GM13977 (cell line): ENCODE measurements at regions not wholly inside any gene's neighbourhood (a gene's known extent, or its start where the extent isn't known, plus 50 kb on each side); places are given as distances from the start of the nearest gene placed in this dataset.

Experiments used
- DNase-seq: peaks from one replicate; pipeline ENCODE4 v3.0.0; 2012; ENCODE audit warnings: low spot score
- CTCF ChIP-seq: IDR thresholded peaks from 2 replicates; pipeline ENCODE4 v1.5.1; 2012; ENCODE audit warnings: mild to moderate bottlenecking, control low read depth; ENCODE audit not compliant: insufficient read depth; ENCODE audit errors: extremely low read depth, missing control alignments
- in situ Hi-C: fragments of 300-500 bp; cut with MboI; formaldehyde crosslinking; loops from one replicate; pipeline ENCODE4 v1.12.0; 2022; ENCODE audit warnings: low sequenced_read_pairs, low pct_unique_long_range_greater_than_20kb, mixed read lengths, inconsistent platforms; ENCODE audit not compliant: unreplicated experiment

DNA sequence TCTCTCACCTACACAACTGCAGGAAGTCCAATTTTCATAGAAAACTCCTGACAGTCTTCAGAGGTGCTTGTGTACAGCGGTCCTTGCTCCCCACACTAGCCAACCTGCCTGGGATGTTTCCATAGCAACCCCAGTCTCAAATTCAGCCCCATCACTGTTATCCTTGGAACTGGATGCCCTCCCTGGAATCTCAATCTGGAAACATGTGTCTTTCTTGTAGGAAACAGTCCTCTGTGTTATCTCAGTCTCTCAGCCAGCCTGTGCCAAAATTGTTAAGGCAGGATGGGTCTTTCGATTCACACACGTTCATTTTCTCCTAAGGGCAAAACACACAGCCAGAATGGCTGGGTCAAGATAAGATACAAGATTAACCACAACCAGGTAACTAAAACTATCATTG lies 295.5 kb upstream of the RND3 start:
- no peak for DNase-seq
- in situ Hi-C loops: no loop called here
- TF ChIP-seq CTCF: no peak

- no peak for TF ChIP-seq CTCF
- in situ Hi-C loops: no loop called here
- no peak for DNase-seq
Measured at GRCh38 chr2:150782613-150783012, 295.1 kb upstream of the RND3 start.

GRCh38 chr2:150781142-150781541 lies 293.7 kb upstream of the RND3 start:
- in situ Hi-C loops: no loop called here
- TF ChIP-seq CTCF: no peak

GRCh38 chr2:150778828-150779227 lies 291.4 kb upstream of the RND3 start:
- TF ChIP-seq CTCF: no peak
- DNase-seq: no peak
- in situ Hi-C loops: no loop called here

More at GRCh38 chr2:150781142-150781541, 293.7 kb upstream of the RND3 start:
- DNase-seq: no peak

DNA sequence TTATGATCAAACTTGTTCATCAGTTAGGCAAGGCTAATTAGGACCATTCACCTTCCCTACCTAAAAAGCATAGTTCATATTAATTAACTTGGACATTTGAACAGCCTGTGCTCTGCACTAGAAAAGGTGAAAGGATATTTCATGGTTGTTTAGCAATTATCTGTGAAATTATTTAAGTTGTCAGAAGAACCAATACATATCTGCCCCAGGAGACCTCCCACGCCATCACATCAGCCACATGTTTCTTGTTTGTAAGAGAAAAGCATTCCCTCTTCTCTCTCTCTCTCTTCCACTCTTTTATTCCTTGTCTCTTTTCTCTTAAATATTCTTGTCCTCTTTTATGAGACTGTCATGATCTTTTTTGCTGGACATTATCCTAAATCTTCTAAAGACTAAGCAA lies 282.0 kb upstream of the RND3 start:
- in situ Hi-C loops: no loop called here
- no peak for TF ChIP-seq CTCF
- DNase-seq: no peak

DNA sequence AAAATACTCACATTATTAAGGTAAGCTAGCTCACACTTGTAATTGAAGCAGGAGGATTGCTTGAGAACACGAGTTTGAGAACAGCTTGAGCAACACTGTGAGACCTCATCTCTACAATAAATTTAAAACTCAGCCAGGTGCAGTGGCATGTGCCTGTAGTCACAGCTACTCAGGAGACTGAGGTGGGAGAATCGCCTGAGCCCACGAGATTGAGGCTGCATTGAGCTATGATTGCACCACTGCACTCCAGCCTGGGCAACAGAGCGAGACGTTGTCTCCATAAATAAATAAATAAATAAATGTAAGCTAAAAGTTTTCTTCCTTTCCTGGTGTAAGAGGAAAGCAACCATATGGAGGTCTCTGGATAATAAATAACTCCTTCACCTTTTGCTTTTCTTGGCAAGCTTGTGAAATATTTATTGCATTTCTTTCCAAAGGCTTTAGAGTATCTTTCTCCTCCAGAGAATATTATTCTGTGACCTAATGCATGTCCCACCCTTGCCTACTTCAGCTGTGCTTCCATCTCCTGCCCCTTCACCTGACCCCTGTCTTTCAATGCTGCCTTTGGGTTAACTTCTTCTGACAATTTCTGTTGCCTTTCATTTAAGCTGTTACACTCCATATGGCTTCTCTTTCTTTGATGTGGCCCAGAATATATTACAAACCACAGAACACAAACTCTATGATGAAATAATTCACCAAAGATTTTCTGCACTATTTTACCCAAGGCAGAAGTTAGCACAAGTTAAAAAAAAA lies 280.7 kb upstream of the RND3 start:
- no peak for DNase-seq
- TF ChIP-seq CTCF: no peak
- in situ Hi-C loops: no loop called here
